Keratinocyte (primary cell): ENCODE measurements at regions not wholly inside any gene's neighbourhood (a gene's known extent, or its start where the extent isn't known, plus 50 kb on each side); places are given as distances from the start of the nearest gene placed in this dataset.

ENCODE experiments used
- DNase-seq: peaks from one replicate; pipeline ENCODE4 v3.0.0-alpha.2; 2011; ENCODE audit warnings: low read depth, missing footprints, low spot score
- FAIRE-seq: peaks from 2 replicates; lab custom pipeline; 2011; peaks lifted over from hg19 to GRCh38; lab: Jason Lieb, UNC
- H2AFZ ChIP-seq: 2 replicates; pipeline ENCODE4 v1.6.0; 2012; ENCODE audit warnings: low read length, control low read depth, inconsistent platforms; ENCODE audit not compliant: control insufficient read depth
- H3K27ac ChIP-seq: 2 replicates; pipeline ENCODE4 v1.5.1; 2011; ENCODE audit warnings: low read length; ENCODE audit not compliant: control insufficient read depth, insufficient read depth
- H3K27me3 ChIP-seq: 3 replicates; pipeline ENCODE4 v1.6.0; 2011; ENCODE audit warnings: low read length; ENCODE audit not compliant: control insufficient read depth, insufficient read depth; ENCODE audit errors: extremely low read depth
- H3K36me3 ChIP-seq, 2 experiments: 2 replicates in 1 of 2; 3 replicates in 1 of 2; pipeline ENCODE4 v1.5.1; 2011; ENCODE audit warnings: low read length in 2 of 2, mild to moderate bottlenecking in 1 of 2; ENCODE audit not compliant: control insufficient read depth in 2 of 2, insufficient read depth in 2 of 2; ENCODE audit errors: extremely low read depth in 1 of 2
- H3K4me1 ChIP-seq: 3 replicates; pipeline ENCODE4 v1.5.1; 2011; ENCODE audit warnings: low read length; ENCODE audit not compliant: control insufficient read depth, insufficient read depth; ENCODE audit errors: extremely low read depth
- H3K4me2 ChIP-seq: 3 replicates; pipeline ENCODE4 v1.6.0; 2011; ENCODE audit warnings: low read depth, low read length; ENCODE audit not compliant: control insufficient read depth, insufficient read depth; ENCODE audit errors: extremely low read depth
- H3K4me3 ChIP-seq, 3 experiments: fragments of 200-600 bp in 1 of 3; sonication (generic) in 1 of 3; 2 replicates in 2 of 3; 3 replicates in 1 of 3; pipeline ENCODE4 v1.5.1; 2011 to 2016; ENCODE audit warnings: low read length in 3 of 3, mild to moderate bottlenecking in 3 of 3, control low read depth in 2 of 3, inconsistent platforms in 1 of 3, low read depth in 1 of 3, mixed read lengths in 1 of 3, mixed run types in 1 of 3, moderate library complexity in 1 of 3; ENCODE audit not compliant: control insufficient read depth in 2 of 3, insufficient read depth in 2 of 3; ENCODE audit errors: extremely low read depth in 1 of 3
- H3K79me2 ChIP-seq: 2 replicates; pipeline ENCODE4 v1.6.0; 2012; ENCODE audit warnings: low read length; ENCODE audit not compliant: control insufficient read depth, insufficient read depth
- H3K9ac ChIP-seq: 3 replicates; pipeline ENCODE4 v1.6.0; 2011; ENCODE audit warnings: low read length; ENCODE audit not compliant: control insufficient read depth, insufficient read depth; ENCODE audit errors: extremely low read depth
- H3K9me1 ChIP-seq: 3 replicates; pipeline ENCODE4 v1.6.0; 2011; ENCODE audit warnings: low read length; ENCODE audit not compliant: control insufficient read depth, insufficient read depth; ENCODE audit errors: extremely low read depth
- H3K9me3 ChIP-seq: 2 replicates; pipeline ENCODE4 v1.5.1; 2012; ENCODE audit warnings: low read depth, low read length; ENCODE audit not compliant: control insufficient read depth
- H4K20me1 ChIP-seq: 3 replicates; pipeline ENCODE4 v1.6.0; 2011; ENCODE audit warnings: low read length; ENCODE audit not compliant: control insufficient read depth, insufficient read depth; ENCODE audit errors: extremely low read depth
- EZH2 ChIP-seq: IDR thresholded peaks from one replicate; pipeline ENCODE4 v1.6.1; 2012; ENCODE audit warnings: inconsistent platforms, mild to moderate bottlenecking, low read length, moderate library complexity
- dilution Hi-C: fragments of 300-500 bp; cut with MboI; formaldehyde crosslinking; loops from one replicate; pipeline ENCODE4 v1.7.0; 2020; ENCODE audit warnings: low sequenced_read_pairs; ENCODE audit not compliant: extremely low pct_ligation_motif_present
- TF ChIP-seq, protein P1 (sequence below), 3 experiments: IDR thresholded peaks in 1 of 3; conservative IDR thresholded peaks in 1 of 3; optimal IDR thresholded peaks in 1 of 3; 2 replicates in 2 of 3; 3 replicates in 1 of 3; pipeline versions ENCODE3 to v1.5.1; 2011; ENCODE audit warnings: low read length in 3 of 3, mild to moderate bottlenecking in 3 of 3, moderate library complexity in 2 of 3, control low read depth in 1 of 3, inconsistent platforms in 1 of 3; ENCODE audit not compliant: insufficient read depth in 2 of 3; ENCODE audit errors: extremely low read depth in 1 of 3

DNA sequence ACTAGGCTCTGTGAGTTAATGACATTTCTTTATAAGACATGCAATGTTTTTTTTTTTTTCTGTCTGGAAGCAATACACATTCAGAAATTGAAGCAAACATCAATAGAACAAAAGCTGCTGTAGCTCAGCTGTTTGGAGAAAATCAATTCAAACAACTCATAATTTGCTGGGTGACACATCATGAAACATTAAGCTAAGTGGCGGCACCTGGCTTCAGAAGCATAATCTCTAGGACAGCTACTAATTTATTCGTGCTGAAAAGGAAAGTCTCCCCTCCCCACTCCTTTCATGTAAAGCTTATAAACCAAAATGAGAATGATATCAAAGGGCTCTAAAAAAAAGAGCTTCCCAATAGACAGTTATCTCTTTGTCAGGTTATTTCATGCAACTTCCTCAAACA is 73.9 kb downstream of the LUZP4 start:
- no peaks in the 10 kb centered on the region for H3K9me1 ChIP-seq
- TF ChIP-seq EZH2, result no peak
- TF ChIP-seq, protein P1, sequence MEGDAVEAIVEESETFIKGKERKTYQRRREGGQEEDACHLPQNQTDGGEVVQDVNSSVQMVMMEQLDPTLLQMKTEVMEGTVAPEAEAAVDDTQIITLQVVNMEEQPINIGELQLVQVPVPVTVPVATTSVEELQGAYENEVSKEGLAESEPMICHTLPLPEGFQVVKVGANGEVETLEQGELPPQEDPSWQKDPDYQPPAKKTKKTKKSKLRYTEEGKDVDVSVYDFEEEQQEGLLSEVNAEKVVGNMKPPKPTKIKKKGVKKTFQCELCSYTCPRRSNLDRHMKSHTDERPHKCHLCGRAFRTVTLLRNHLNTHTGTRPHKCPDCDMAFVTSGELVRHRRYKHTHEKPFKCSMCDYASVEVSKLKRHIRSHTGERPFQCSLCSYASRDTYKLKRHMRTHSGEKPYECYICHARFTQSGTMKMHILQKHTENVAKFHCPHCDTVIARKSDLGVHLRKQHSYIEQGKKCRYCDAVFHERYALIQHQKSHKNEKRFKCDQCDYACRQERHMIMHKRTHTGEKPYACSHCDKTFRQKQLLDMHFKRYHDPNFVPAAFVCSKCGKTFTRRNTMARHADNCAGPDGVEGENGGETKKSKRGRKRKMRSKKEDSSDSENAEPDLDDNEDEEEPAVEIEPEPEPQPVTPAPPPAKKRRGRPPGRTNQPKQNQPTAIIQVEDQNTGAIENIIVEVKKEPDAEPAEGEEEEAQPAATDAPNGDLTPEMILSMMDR (optimal IDR thresholded peaks at IDR 0.05 in 1 of 3, IDR thresholded peaks at IDR 0.05 in 1 of 3, conservative IDR thresholded peaks at IDR 0.05 in 1 of 3; ENCODE audit: extremely low read depth in 1 of 3, insufficient read depth in 2 of 3, low read length in 3 of 3), result no peak
- no peak overlapping the region for H3K4me2 ChIP-seq
- H3K27ac ChIP-seq, result no peak overlapping the region
- no peak overlapping the region for H2AFZ ChIP-seq
- dilution Hi-C loops, result no loop called here
- DNase-seq (no peak), FAIRE-seq (no peak)
- H3K79me2 ChIP-seq, result no peaks in the 10 kb centered on the region
- no peak overlapping the region for H3K9ac ChIP-seq
- H3K4me1 ChIP-seq, result peaks cover 12% of the 10 kb centered on the region
- H4K20me1 ChIP-seq, result no peaks in the 10 kb centered on the region
- H3K36me3 ChIP-seq, result no peaks in the 10 kb centered on the region
- H3K27me3 ChIP-seq, result no peaks in the 10 kb centered on the region
- no peak overlapping the region for H3K4me3 ChIP-seq
- H3K9me3 ChIP-seq, result no peaks in the 10 kb centered on the region

DNA sequence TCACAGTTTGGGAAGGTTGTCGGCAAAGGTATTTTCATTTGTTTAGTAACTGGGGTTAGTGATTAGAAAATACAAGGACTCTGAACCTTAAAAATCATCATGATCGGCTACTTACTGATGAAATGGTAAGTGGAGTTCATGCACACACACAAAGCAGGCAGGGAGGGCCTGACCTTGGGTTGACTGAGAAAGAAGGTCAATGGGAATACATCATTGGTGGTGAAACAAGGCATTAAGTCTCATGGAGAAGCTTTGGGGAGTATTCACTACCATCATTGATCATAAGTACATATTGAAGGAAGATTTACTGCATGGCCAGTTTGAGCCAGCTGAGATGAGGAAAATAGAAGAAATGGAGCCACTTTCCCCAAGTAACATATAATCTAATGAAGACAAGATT is 74.4 kb downstream of the LUZP4 start:
- H3K27me3 ChIP-seq, result no peaks in the 10 kb centered on the region
- no peak overlapping the region for H2AFZ ChIP-seq
- H3K36me3 ChIP-seq, result no peaks in the 10 kb centered on the region
- no peak overlapping the region for H3K9ac ChIP-seq
- dilution Hi-C loops, result no loop called here
- H4K20me1 ChIP-seq, result no peaks in the 10 kb centered on the region
- H3K79me2 ChIP-seq, result no peaks in the 10 kb centered on the region
- H3K9me1 ChIP-seq, result no peaks in the 10 kb centered on the region
- H3K4me3 ChIP-seq, result no peak overlapping the region
- peaks cover 12% of the 10 kb centered on the region for H3K4me1 ChIP-seq
- no peak overlapping the region for H3K4me2 ChIP-seq
- DNase-seq (no peak), FAIRE-seq (no peak)
- TF ChIP-seq, protein P1 (optimal IDR thresholded peaks at IDR 0.05 in 1 of 3, IDR thresholded peaks at IDR 0.05 in 1 of 3, conservative IDR thresholded peaks at IDR 0.05 in 1 of 3; ENCODE audit: extremely low read depth in 1 of 3, insufficient read depth in 2 of 3, low read length in 3 of 3), result no peak
- no peak for TF ChIP-seq EZH2
- no peak overlapping the region for H3K27ac ChIP-seq
- H3K9me3 ChIP-seq, result no peaks in the 10 kb centered on the region
